ENCODE measurements at regions not wholly inside any gene's neighbourhood (a gene's known extent, or its start where the extent isn't known, plus 50 kb on each side); places are given as distances from the start of the nearest gene placed in this dataset.
A peak's percentile ranks its signal among the peaks of the same experiment; 100 is the strongest.

- H3K4me3 Mint-ChIP-seq (ENCODE audit: unreplicated experiment), result no peak overlapping the region
- no peaks in the 10 kb centered on the region for H3K36me3 Mint-ChIP-seq (ENCODE audit: low read depth, unreplicated experiment)
- H3K79me2 ChIP-seq (ENCODE audit: insufficient read depth, low read length), result no peaks in the 10 kb centered on the region
- H3K27ac ChIP-seq (ENCODE audit: low read depth, low read length), result no peak overlapping the region
- H3K27me3 ChIP-seq (ENCODE audit: insufficient read depth, low read length), result no peaks in the 10 kb centered on the region
- H3K4me1 ChIP-seq (ENCODE audit: insufficient read depth, low read length), result peaks cover 2% of the 10 kb centered on the region
- H3K9ac ChIP-seq (ENCODE audit: low read length), result no peak overlapping the region
- no peaks in the 10 kb centered on the region for H3K36me3 ChIP-seq (ENCODE audit: insufficient read depth, low read length)
- H4K20me1 ChIP-seq (ENCODE audit: insufficient read depth, low read length), result no peaks in the 10 kb centered on the region
- TF ChIP-seq CTCF (IDR thresholded peaks at IDR 0.05; ENCODE audit: insufficient read depth, low read depth, low read length) (no peak), EZH2 (IDR thresholded peaks at IDR 0.05; ENCODE audit: insufficient read depth, low read length) (no peak)
- no peak for DNase-seq (ENCODE audit: low read depth)
- no peak overlapping the region for H3K4me3 ChIP-seq (ENCODE audit: insufficient read depth, low read depth, low read length)
- no peaks in the 10 kb centered on the region for H3K9me3 ChIP-seq (ENCODE audit: insufficient read depth, low read depth, low read length)
- no peak overlapping the region for H2AFZ ChIP-seq (ENCODE audit: low read depth, low read length)
- peaks cover under 1% of the 10 kb centered on the region for H3K9me3 Mint-ChIP-seq (ENCODE audit: unreplicated experiment)
- peak; percentile 41 for FAIRE-seq
- peaks cover 5% of the 10 kb centered on the region for H3K4me1 Mint-ChIP-seq (ENCODE audit: low read depth, unreplicated experiment)
- no peak overlapping the region for H3K27ac Mint-ChIP-seq (ENCODE audit: unreplicated experiment)
- H3K27me3 Mint-ChIP-seq (ENCODE audit: low read depth, unreplicated experiment), result peaks cover 2% of the 10 kb centered on the region
- H3K4me2 ChIP-seq (ENCODE audit: low read length), result no peak overlapping the region
Observed at GRCh38 chr6:105570416-105570815, 167.5 kb upstream of the PREP start.

- H3K27ac ChIP-seq (ENCODE audit: low read depth, low read length), result no peak overlapping the region
- no peak overlapping the region for H2AFZ ChIP-seq (ENCODE audit: low read depth, low read length)
- no peak overlapping the region for H3K4me3 ChIP-seq (ENCODE audit: insufficient read depth, low read depth, low read length)
- FAIRE-seq (no peak), DNase-seq (ENCODE audit: low read depth) (no peak)
- H3K9ac ChIP-seq (ENCODE audit: low read length), result no peak overlapping the region
- Mint-ChIP-seq H3K27me3 (ENCODE audit: low read depth, unreplicated experiment) (peaks cover 2% of the 10 kb centered on the region), H3K4me3 (ENCODE audit: unreplicated experiment) (no peak overlapping the region), H3K36me3 (ENCODE audit: low read depth, unreplicated experiment) (no peaks in the 10 kb centered on the region), H3K4me1 (ENCODE audit: low read depth, unreplicated experiment) (peaks cover 5% of the 10 kb centered on the region), H3K9me3 (ENCODE audit: unreplicated experiment) (peaks cover 1% of the 10 kb centered on the region), H3K27ac (ENCODE audit: unreplicated experiment) (no peak overlapping the region)
- no peaks in the 10 kb centered on the region for H3K27me3 ChIP-seq (ENCODE audit: insufficient read depth, low read length)
- no peaks in the 10 kb centered on the region for H3K36me3 ChIP-seq (ENCODE audit: insufficient read depth, low read length)
- no peaks in the 10 kb centered on the region for H4K20me1 ChIP-seq (ENCODE audit: insufficient read depth, low read length)
- TF ChIP-seq CTCF (IDR thresholded peaks at IDR 0.05; ENCODE audit: insufficient read depth, low read depth, low read length) (no peak), EZH2 (IDR thresholded peaks at IDR 0.05; ENCODE audit: insufficient read depth, low read length) (no peak)
- no peak overlapping the region for H3K4me2 ChIP-seq (ENCODE audit: low read length)
- H3K9me3 ChIP-seq (ENCODE audit: insufficient read depth, low read depth, low read length), result no peaks in the 10 kb centered on the region
- peaks cover 2% of the 10 kb centered on the region for H3K4me1 ChIP-seq (ENCODE audit: insufficient read depth, low read length)
- no peaks in the 10 kb centered on the region for H3K79me2 ChIP-seq (ENCODE audit: insufficient read depth, low read length)
Observed at GRCh38 chr6:105569706-105570105, 166.8 kb upstream of the PREP start.

- Histone ChIP-seq H3K4me1 (ENCODE audit: insufficient read depth, low read length) (peaks cover 1% of the 10 kb centered on the region), H3K27ac (ENCODE audit: low read depth, low read length) (no peak overlapping the region), H3K9ac (ENCODE audit: low read length) (no peak overlapping the region), H3K4me3 (ENCODE audit: insufficient read depth, low read depth, low read length) (no peak overlapping the region), H3K36me3 (ENCODE audit: insufficient read depth, low read length) (no peaks in the 10 kb centered on the region), H2AFZ (ENCODE audit: low read depth, low read length) (no peak overlapping the region), H3K27me3 (ENCODE audit: insufficient read depth, low read length) (no peaks in the 10 kb centered on the region), H3K9me3 (ENCODE audit: insufficient read depth, low read depth, low read length) (no peaks in the 10 kb centered on the region), H4K20me1 (ENCODE audit: insufficient read depth, low read length) (no peaks in the 10 kb centered on the region), H3K4me2 (ENCODE audit: low read length) (no peak overlapping the region), H3K79me2 (ENCODE audit: insufficient read depth, low read length) (no peaks in the 10 kb centered on the region)
- Mint-ChIP-seq H3K4me1 (ENCODE audit: low read depth, unreplicated experiment) (peaks cover 5% of the 10 kb centered on the region), H3K36me3 (ENCODE audit: low read depth, unreplicated experiment) (no peaks in the 10 kb centered on the region), H3K27me3 (ENCODE audit: low read depth, unreplicated experiment) (peaks cover 2% of the 10 kb centered on the region), H3K9me3 (ENCODE audit: unreplicated experiment) (peaks cover 1% of the 10 kb centered on the region), H3K27ac (ENCODE audit: unreplicated experiment) (no peak overlapping the region), H3K4me3 (ENCODE audit: unreplicated experiment) (no peak overlapping the region)
- DNase-seq (ENCODE audit: low read depth) (no peak), FAIRE-seq (no peak)
- no peak for TF ChIP-seq EZH2 (IDR thresholded peaks at IDR 0.05; ENCODE audit: insufficient read depth, low read length)
- TF ChIP-seq CTCF (IDR thresholded peaks at IDR 0.05; ENCODE audit: insufficient read depth, low read depth, low read length), result no peak
Observed at GRCh38 chr6:105568751-105569150, 165.9 kb upstream of the PREP start.
